ENCODE measurements at regions not wholly inside any gene's neighbourhood (a gene's known extent, or its start where the extent isn't known, plus 50 kb on each side); places are given as distances from the start of the nearest gene placed in this dataset.
"Not testable (repeated sequence)": the region's sequence is repeated elsewhere in the genome, so short reads cannot be mapped to it uniquely, and the experiment has no call there.

- DNase-seq: no peak
Measured at GRCh38 chr1:166490437-166490991, 323.7 kb upstream of the FAM78B start.

- not testable (repeated sequence) for DNase-seq
Measured at GRCh38 chr1:166493765-166494164, 327.0 kb upstream of the FAM78B start.

DNA sequence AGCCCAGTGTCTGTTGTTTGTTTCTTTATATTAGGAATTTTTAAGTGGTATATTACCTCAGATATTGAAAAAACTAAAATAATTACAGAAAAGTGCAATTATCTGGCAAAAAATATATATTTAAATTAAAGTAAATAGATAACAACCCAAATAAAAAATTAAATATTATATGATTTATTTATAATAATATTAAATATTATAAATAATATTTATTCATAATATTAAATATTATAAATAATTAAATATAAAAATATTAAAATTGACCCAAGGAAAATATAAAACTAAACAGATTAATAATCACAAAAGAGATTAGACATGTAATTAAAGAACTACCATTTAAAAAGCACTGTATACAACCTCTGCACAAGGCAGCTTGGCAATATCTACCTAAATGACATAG lies 331.9 kb upstream of the POGK start:
- DNase-seq: no peak

- DNase-seq: no peak
Measured at GRCh38 chr1:166511761-166512160, 327.5 kb upstream of the POGK start.

DNA sequence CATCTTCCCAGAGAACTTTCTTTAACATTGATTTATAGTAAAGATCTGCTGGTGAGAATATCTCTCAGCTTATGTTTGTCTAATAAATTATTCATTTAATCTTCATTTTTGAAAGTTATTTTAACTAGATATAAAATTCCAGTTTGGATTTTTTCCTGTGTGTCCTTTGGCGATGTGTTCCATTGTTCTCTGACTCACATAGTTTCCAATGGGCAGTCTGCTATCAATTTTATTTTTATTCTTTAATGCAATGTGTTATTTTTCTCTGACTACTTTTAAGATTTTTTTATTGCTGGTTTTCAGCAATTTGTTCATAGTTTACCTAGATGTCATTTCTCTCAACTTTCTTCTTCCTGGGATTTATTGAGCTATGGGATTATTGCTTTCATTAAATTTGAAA lies 325.2 kb upstream of the POGK start:
- no peak for DNase-seq

- DNase-seq: no peak
Measured at GRCh38 chr1:166527752-166528151, 311.5 kb upstream of the POGK start.

- DNase-seq: no peak
Measured at GRCh38 chr1:166538646-166539045, 300.6 kb upstream of the POGK start.

DNA sequence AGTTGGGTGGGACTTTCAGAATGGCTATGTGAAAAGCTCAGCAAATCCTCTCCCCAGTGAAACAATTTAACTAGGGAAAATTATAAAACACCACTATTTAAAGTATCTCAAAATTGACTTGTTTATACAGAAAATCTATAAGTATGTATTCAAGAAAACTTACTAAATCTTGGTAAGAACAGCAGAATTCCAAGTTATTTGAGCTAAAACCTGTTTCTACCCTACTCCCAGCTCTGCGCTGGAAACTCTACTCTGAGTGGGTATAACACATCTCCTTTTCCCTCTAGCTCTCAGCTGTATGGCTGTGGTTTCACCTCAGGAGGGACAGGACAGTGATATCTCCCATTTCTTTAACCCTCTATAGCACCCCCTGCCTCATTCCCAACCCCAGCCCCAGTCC lies 295.2 kb upstream of the POGK start:
- DNase-seq: no peak

- DNase-seq: no peak
Measured at GRCh38 chr1:166544561-166544960, 294.7 kb upstream of the POGK start.

GRCh38 chr1:166552706-166553105 lies 286.6 kb upstream of the POGK start:
- DNase-seq: no peak

GRCh38 chr1:166570954-166571353 lies 268.3 kb upstream of the POGK start:
- no peak for DNase-seq

GRCh38 chr1:166573199-166573598 lies 266.1 kb upstream of the POGK start:
- no peak for DNase-seq

GRCh38 chr1:166579557-166580501 lies 259.4 kb upstream of the POGK start:
- DNase-seq: no peak

GRCh38 chr1:166588741-166589140 lies 250.5 kb upstream of the POGK start:
- no peak for DNase-seq

DNA sequence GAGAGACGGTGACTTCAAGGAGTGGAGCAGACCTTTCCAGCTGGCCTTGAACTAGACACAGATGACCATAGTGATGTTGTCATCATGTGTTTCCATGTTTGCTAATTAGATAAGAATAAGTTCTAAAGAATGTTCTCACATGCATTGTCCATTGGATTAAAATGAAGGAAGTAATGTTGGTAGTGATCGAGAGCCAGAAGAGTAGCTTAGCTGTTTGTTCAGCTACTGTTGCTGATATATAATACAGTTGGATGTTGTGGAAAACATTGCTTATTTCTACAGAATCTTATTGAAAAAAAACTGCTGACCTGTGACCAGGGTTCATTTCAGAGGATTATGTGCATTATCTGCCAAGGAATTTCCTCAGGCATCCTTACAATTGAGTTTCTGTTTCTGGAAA lies 249.1 kb upstream of the POGK start:
- DNase-seq: no peak

DNA sequence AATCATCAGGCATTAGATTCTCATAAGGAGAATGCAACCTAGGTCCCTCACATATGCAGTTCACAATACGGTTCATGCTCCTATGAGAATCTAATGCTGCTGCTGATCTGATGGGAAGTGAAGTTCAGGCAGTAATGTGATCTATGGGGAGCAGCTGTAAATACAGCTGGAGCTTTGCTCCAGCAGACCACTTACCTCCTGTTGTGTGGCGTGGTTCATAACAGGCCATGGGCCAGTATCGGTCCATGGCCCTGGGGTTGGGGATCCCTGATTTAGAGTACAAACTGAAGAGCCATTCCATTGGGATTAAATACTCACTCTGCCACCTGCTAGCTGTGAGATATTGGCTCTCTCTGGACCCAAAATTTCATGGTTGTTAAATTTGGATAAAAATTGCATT lies 244.6 kb upstream of the POGK start:
- DNase-seq: no peak

DNA sequence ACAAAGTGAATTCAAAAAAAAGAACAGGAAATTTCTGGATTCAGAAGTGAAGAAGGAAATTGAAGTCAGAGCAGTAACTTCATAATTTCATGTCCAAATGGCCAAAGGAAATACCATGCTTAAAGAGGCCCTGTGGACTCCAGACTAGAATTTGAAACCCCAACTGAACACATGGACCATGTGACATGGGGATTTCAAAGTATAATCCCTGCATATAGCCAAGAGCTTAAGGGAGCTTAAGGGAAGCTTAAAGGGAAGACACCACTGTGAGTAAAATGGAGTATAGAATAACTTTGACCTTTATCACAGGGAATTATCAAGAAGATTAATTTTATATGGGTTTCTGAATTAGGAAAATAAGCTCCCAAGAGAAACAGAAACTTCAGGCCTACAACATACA lies 241.8 kb upstream of the POGK start:
- no peak for DNase-seq

DNA sequence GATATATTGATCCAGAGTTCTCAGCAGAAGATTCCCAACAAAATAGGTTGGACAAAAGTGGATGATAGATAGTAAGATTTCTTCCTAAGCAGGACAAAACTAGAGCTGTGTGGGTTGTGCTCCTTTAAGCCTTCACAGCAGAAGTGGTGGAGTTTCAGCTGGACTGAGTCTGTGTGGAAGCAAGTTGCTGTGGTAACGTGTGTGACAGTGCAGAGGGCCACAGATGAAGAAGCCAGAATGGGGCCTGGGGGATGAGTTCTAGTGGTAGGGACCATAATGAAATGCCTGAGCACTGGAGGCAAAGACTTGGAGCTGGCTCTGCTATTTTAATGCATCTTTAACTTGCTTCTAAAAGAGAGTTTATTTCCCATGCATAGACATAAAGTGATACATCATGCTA lies 238.7 kb upstream of the POGK start:
- DNase-seq: no peak

GRCh38 chr1:166601650-166602278 lies 237.5 kb upstream of the POGK start:
- no peak for DNase-seq

GRCh38 chr1:166602801-166603200 lies 236.5 kb upstream of the POGK start:
- DNase-seq: not testable (repeated sequence)

- no peak for DNase-seq
Measured at GRCh38 chr1:166603296-166603695, 236.0 kb upstream of the POGK start.

GRCh38 chr1:166605137-166605536 lies 234.1 kb upstream of the POGK start:
- no peak for DNase-seq

DNA sequence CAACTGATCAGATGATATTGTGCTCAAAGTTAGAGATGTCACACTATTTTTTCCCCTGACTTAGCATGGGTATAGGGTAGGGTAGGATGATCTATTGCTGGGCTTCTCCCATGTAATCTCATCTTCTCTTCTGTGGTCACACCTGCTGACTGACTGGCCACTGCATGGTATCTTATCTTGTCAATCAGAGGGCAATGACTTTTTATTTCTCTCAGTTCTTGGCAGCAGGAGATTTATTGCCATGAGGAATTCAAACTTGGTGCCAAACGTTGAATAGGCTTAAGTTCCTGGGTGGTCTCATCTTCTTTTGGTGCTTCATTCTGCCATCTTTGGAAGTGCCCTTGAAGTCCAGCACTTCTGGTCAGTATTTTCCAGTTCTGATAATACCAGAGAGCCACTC lies 226.4 kb upstream of the POGK start:
- DNase-seq: no peak

Measured in muscle of arm (tissue), 1 donor.